NCI-H2171 treated with DMSO at 0.1 percent for 48 hours (cell line): ENCODE measurements at regions not wholly inside any gene's neighbourhood (a gene's known extent, or its start where the extent isn't known, plus 50 kb on each side); places are given as distances from the start of the nearest gene placed in this dataset.
"Not testable (repeated sequence)": the region's sequence is repeated elsewhere in the genome, so short reads cannot be mapped to it uniquely, and the experiment has no call there.

Experiments used
- DNase-seq: peaks from one replicate; lab custom pipeline; 2025; lab: John Stamatoyannopoulos, UW

DNA sequence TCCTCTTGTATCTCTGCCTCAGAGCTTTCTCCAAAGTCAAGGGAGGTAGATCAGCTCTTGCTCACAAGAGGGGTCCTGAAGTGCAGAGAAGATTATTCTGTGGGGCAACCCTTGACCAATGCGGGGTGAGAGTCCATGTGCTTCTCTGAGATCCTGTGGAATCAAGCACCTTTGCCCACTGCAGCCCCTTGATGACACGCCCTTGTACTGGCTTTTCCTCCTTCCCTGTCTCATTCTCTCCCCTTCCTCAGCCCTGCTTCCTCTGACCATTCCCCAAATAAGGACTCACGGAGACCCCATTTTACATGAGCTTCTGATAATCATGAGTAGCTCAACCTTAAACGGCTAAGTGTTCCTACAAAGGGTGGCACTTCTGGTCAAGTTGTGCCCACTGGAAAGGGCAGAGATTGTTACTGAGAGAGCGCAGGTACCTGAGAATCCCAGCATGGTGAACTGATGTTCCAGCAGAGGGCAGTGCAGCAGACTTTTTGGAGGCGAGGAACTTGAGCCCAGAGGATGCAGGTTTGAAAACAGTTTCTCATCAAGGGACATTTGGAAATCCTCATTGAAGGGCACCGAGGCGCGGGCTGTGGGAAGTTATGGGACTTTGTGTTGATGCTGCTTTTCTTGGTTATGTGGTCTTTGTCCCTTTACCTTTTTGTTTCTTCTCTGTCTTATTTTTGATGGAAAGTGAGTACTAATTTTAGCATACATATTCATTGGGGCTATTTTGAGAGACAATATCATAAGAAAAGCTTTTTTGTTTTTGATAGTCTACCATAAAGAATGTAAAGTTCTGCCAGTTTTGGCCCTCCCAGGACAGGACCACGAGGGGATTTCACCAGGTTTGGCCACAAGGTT lies 201.3 kb downstream of the RBM46 start:
- peak; percentile 17 for DNase-seq

- DNase-seq: no peak
These were observed 202.6 kb downstream of the RBM46 start for GRCh38 chr4:154983714-154984113.

DNA sequence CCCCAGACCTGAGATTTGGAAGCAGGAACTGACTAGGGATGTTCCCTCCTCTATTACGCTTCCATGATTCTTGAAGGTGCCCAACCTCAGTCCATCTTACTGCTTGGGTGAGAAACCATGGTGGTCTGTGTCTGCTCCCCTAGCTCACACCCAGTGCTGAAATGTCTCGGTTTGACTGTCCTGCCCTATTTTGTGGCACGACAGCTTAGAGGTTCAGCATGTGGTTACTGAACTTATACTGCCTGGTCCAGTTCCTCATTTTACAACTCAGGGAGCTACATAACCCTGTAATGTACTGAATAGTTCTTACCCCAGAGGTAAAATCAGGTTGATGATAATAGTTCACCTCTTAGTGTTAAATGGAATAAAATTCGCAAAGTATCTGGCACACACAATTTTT lies 203.1 kb downstream of the RBM46 start:
- DNase-seq: no peak

- DNase-seq: no peak
These were observed 203.5 kb downstream of the RBM46 start for GRCh38 chr4:154984616-154985015.

GRCh38 chr4:154985673-154986072 lies 204.6 kb downstream of the RBM46 start:
- no peak for DNase-seq

GRCh38 chr4:154988511-154988910 lies 207.4 kb downstream of the RBM46 start:
- no peak for DNase-seq

DNA sequence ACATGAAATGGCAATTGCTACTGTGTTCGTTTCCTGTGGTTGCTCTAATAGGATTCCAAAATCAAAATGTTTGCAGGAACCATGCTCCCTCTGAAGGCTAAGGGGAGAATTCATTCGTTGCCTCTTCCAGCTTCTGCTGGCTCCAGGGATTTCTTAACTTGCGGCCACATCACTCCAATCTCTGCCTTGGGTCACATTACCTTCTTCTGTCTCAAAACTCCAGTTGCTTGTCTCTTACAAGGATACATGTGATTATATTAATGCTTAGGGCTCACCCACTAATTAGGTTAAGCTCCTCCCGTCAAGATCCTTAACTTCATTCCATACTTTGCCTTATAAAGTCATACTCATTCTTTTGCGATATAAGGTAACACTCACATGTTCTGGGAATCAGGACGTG lies 208.4 kb downstream of the RBM46 start:
- no peak for DNase-seq

DNA sequence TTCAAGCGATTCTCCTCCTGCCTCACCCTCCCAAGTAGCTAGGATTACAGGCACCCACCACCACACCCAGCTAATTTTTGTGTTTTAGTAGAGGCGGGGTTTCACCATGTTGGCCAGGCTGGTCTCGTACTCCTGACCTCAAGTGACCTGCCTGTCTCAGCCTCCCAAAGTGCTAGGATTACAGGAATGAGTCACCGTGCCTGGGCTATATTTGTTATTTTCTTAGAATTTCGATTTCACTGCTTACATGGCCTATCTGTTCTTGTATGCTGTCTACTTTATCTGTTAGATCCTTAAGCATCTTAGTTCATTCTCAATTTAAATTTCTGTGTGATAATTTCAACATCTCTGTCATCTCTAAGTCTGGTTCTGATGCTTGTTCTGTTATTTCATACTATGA lies 210.6 kb upstream of the NPY2R start:
- not testable (repeated sequence) for DNase-seq

- no peak for DNase-seq
These were observed 210.2 kb upstream of the NPY2R start for GRCh38 chr4:154998284-154998683.

- no peak for DNase-seq
These were observed 209.7 kb upstream of the NPY2R start for GRCh38 chr4:154998773-154999172.

GRCh38 chr4:154999950-155000578 lies 208.4 kb upstream of the NPY2R start:
- DNase-seq: no peak

- no peak for DNase-seq
These were observed 207.2 kb upstream of the NPY2R start for GRCh38 chr4:155001251-155001650.

GRCh38 chr4:155005395-155006090 lies 202.9 kb upstream of the NPY2R start:
- no peak for DNase-seq

GRCh38 chr4:155007660-155008176 lies 200.7 kb upstream of the NPY2R start:
- peak; percentile 1 for DNase-seq

- peak; percentile 61 for DNase-seq
These were observed 200.0 kb upstream of the NPY2R start for GRCh38 chr4:155008389-155008788.

DNA sequence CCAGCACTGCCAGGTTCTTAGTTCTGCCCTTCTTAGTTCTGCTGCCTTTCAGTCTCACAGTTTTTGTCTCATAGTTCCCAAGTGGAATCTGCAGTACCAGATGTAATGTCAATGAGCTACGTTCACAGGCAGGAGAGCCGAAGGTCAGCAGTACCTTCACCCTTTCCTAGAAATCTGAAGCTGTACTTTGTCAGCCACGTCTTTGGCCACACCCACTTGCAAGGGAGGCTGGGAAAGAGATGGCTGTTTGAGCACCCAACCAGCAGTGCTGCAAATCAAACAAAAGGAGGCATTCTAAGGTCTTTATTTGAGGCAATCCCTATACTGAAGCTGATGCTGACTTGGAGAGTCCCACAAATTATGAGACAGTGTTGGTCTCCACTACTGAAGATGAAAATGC lies 199.1 kb upstream of the NPY2R start:
- no peak for DNase-seq

- DNase-seq: no peak
These were observed 198.1 kb upstream of the NPY2R start for GRCh38 chr4:155010376-155010775.

DNA sequence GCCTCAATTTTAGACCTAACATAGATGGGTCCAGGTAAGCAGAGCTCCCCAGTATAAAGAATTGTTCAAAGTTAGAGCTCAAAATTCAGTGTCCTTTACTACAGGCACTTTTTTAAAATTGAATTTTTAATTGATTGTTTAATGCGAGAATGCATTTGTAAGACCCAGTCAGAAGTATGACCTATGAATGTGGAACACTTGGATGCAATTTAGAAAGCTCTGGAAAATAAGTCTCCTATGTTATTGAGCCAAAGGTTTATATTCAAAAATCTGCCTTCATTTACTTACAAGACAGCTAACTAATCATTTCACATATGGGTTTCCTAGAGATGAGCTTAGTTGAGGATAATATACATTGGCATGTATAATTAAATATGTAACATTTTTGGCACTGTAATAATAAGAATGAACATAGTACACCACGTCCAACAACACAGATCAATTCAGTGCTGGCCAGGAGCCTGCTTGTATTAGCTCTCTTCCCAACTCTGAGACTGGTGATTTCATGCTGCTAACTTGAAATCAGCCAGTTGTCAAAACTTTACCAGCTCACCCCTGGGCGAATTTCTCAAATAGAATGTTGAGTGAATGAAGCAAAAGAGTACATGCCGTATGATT lies 197.2 kb upstream of the NPY2R start:
- no peak for DNase-seq

DNA sequence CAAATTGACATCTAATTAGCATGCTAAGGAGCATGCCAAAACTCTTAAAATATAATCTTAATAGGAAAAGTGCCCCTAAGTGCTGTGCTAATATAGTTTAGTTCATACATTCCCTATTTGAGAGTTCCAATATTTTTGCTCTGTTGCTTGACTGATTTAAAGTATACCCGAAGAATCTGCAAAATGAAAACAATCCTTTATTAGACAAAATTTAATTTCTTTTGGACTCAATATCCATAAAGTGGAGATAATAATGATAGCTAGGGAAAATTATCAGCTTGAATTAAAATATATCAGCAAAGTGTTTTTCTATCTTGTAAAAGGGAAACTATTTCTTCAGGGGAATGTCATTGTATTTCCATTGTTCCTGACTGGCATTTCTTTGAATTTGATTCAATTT lies 196.0 kb upstream of the NPY2R start:
- DNase-seq: no peak

DNA sequence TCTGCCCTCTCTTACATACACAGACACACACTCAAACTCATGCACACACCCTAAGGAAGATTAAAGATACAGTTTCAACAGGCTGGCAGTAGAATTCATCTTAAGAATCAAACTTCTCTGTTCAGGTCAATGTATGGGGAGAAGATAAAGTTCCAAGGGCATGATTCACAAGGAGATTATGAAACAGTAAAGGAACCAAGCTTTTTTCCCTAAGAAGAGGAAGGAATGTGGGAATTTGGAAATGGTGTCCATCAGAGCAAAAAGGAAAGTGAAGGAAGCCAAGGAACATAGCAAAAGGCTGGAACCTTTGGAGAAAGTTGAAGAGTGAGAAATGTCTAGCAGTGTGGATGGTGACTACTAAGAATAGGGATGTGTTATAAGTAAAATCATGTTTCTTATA lies 191.0 kb upstream of the NPY2R start:
- DNase-seq: no peak

DNA sequence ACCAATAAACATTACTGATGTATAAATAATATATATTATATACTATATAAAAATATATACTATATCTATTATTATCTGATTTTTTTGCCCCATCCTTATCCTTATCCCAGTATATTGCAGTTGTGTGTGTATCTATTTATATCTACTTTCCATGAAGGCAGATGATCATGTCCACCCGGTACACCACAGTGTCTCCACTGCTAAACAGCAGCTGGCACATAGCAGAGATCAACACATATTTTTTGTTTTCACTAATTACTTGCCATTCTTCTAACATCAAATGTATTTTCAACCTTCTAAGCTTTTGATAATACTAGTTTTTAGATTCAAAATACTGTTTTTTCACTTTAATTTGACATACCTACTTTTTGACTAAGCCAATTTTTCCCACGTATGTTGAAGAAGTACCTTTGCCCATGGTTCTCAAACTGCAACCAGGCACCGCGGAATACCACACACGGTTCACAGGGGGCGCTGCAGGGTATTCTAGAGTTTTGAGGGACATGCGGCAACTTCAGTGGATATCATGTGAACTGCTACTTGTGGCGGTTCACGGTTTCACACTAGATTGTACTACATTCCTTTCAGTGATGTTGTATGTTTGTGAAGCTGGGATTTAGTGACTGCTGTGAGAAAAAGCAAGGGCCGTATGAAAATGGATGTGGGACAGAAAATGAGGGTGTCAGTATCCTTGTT lies 182.5 kb upstream of the NPY2R start:
- no peak for DNase-seq

- no peak for DNase-seq
These were observed 181.7 kb upstream of the NPY2R start for GRCh38 chr4:155026715-155027114.
